SK-N-SH (cell line): ENCODE measurements at regions not wholly inside any gene's neighbourhood (a gene's known extent, or its start where the extent isn't known, plus 50 kb on each side); places are given as distances from the start of the nearest gene placed in this dataset.

Experiments
- CTCF ChIA-PET: fragments of 300-600, 350-600 bp; formaldehyde crosslinking; extraction: SDS; loops from one replicate; lab custom pipeline; 2021; lab: Yijun Ruan, JAX
- POLR2A ChIA-PET: fragments of 350-600 bp; sonication (Branson Sonifier 250); formaldehyde crosslinking; extraction: SDS; loops from one replicate; lab custom pipeline; 2020; ENCODE audit warnings: antibody characterized with exemption, inconsistent platforms; lab: Yijun Ruan, JAX
- DNase-seq: peaks from one replicate; pipeline ENCODE4 v3.0.0; 2012
- H2AFZ ChIP-seq: fragments of 200-600 bp; sonication (generic); 2 replicates; pipeline ENCODE4 v1.8.1; 2016; ENCODE audit warnings: antibody characterized with exemption, mild to moderate bottlenecking, low read depth
- H3F3A ChIP-seq: fragments of 200-600 bp; sonication (generic); replicated peaks from 2 replicates; pipeline ENCODE3; 2016; ENCODE audit warnings: antibody characterized with exemption, mild to moderate bottlenecking; ENCODE audit not compliant: insufficient read depth
- H3K27ac ChIP-seq, 2 experiments: fragments of 200-500 bp in 1 of 2; fragments of 200-600 bp in 1 of 2; sonication (Bioruptor generic) in 1 of 2; sonication (generic), shearing (Covaris generic) in 1 of 2; 2 replicates each; pipeline versions ENCODE4 v1.5.1 to v1.6.1; 2014 to 2016; ENCODE audit warnings: low read depth in 2 of 2, inconsistent platforms in 1 of 2, low read length in 1 of 2, mild to moderate bottlenecking in 1 of 2, mixed read lengths in 1 of 2
- H3K27me3 ChIP-seq: fragments of 200-600 bp; sonication (generic), shearing (Covaris generic); 2 replicates; pipeline ENCODE4 v1.6.1; 2016; ENCODE audit warnings: mixed run types; ENCODE audit not compliant: insufficient read depth
- H3K36me3 ChIP-seq, 2 experiments: fragments of 200-500 bp in 1 of 2; fragments of 200-600 bp in 1 of 2; sonication (Bioruptor generic) in 1 of 2; sonication (generic) in 1 of 2; replicated peaks in 1 of 2; 2 replicates each; pipeline versions ENCODE3 to v1.5.1; 2014 to 2016; ENCODE audit warnings: low read length in 1 of 2, mild to moderate bottlenecking in 1 of 2; ENCODE audit not compliant: insufficient read depth in 2 of 2, control insufficient read depth in 1 of 2
- H3K4me1 ChIP-seq, 2 experiments: fragments of 200-500 bp in 1 of 2; fragments of 200-600 bp in 1 of 2; sonication (Bioruptor generic) in 1 of 2; sonication (generic), shearing (Covaris generic) in 1 of 2; 2 replicates each; pipeline versions ENCODE4 v1.5.1 to v1.6.1; 2014 to 2016; ENCODE audit warnings: low read depth in 1 of 2, low read length in 1 of 2, mixed run types in 1 of 2; ENCODE audit not compliant: insufficient read depth in 2 of 2, control insufficient read depth in 1 of 2
- H3K4me2 ChIP-seq: fragments of 200-600 bp; sonication (generic), shearing (Covaris generic); 2 replicates; pipeline ENCODE4 v1.6.1; 2017; ENCODE audit warnings: mixed run types
- H3K4me3 ChIP-seq, 2 experiments: fragments of 200-500 bp in 1 of 2; fragments of 200-600 bp in 1 of 2; sonication (Bioruptor generic) in 1 of 2; sonication (generic), shearing (Covaris generic) in 1 of 2; 2 replicates each; pipeline versions ENCODE4 v1.5.1 to v1.8.1; 2014 to 2016; ENCODE audit warnings: low read depth in 2 of 2, inconsistent platforms in 1 of 2, low read length in 1 of 2, mild to moderate bottlenecking in 1 of 2, mixed read lengths in 1 of 2, moderate library complexity in 1 of 2
- H3K79me2 ChIP-seq: fragments of 200-600 bp; sonication (generic); 2 replicates; pipeline ENCODE4 v1.8.1; 2017; ENCODE audit warnings: mild to moderate bottlenecking; ENCODE audit not compliant: insufficient read depth
- H3K9ac ChIP-seq: fragments of 200-600 bp; sonication (generic); 2 replicates; pipeline ENCODE4 v1.6.1; 2017; ENCODE audit warnings: mixed run types
- H3K9me2 ChIP-seq: fragments of 200-600 bp; sonication (generic); 2 replicates; pipeline ENCODE4 v1.6.1; 2017; ENCODE audit warnings: mixed run types
- H3K9me3 ChIP-seq: fragments of 200-600 bp; sonication (generic); 2 replicates; pipeline ENCODE4 v1.6.1; 2017; ENCODE audit warnings: mixed run types, mild to moderate bottlenecking, moderate library complexity
- H4K20me1 ChIP-seq: fragments of 200-600 bp; sonication (generic); 2 replicates; pipeline ENCODE4 v1.6.1; 2017; ENCODE audit warnings: mild to moderate bottlenecking, mixed run types; ENCODE audit not compliant: insufficient read depth
- CHD2 ChIP-seq: fragments of 150-350 bp; IDR thresholded peaks from 2 replicates; pipeline ENCODE4 v1.6.1; 2018; ENCODE audit warnings: low read length; ENCODE audit not compliant: partially characterized antibody
- EZH2phosphoT487 ChIP-seq: fragments of 200-600 bp; sonication (generic); IDR thresholded peaks from 2 replicates; pipeline ENCODE4 v1.6.1; 2017; ENCODE audit warnings: low read depth, mixed run types, mild to moderate bottlenecking, antibody characterized with exemption, moderate library complexity, borderline replicate concordance
- GABPA ChIP-seq: IDR thresholded peaks from 2 replicates; pipeline ENCODE4 v1.4.0; 2012; ENCODE audit warnings: low read depth, mild to moderate bottlenecking
- GATA2 ChIP-seq: sonication (generic); formaldehyde crosslinking; IDR thresholded peaks from 2 replicates; pipeline ENCODE4 v1.5.0; 2020; ENCODE audit warnings: mild to moderate bottlenecking, missing genetic modification reagents
- JUND ChIP-seq: IDR thresholded peaks from 2 replicates; pipeline ENCODE4 v1.4.0; 2012
- MXI1 ChIP-seq: IDR thresholded peaks from 2 replicates; pipeline ENCODE4 v1.6.1; 2012; ENCODE audit warnings: mild to moderate bottlenecking, low read depth, low read length, improper control_type of control experiment
- NFIC ChIP-seq: IDR thresholded peaks from 2 replicates; pipeline ENCODE4 v1.4.0; 2012; ENCODE audit warnings: borderline replicate concordance
- NRF1 ChIP-seq: IDR thresholded peaks from 2 replicates; pipeline ENCODE4 v1.6.1; 2012; ENCODE audit warnings: low read depth, mild to moderate bottlenecking, low read length
- RAD21 ChIP-seq: IDR thresholded peaks from 2 replicates; pipeline ENCODE4 v1.6.1; 2012; ENCODE audit warnings: mild to moderate bottlenecking, low read length
- RCOR1 ChIP-seq: fragments of 150-350 bp; IDR thresholded peaks from 2 replicates; pipeline ENCODE4 v1.6.1; 2017; ENCODE audit warnings: antibody characterized with exemption, low read length
- RXRA ChIP-seq: IDR thresholded peaks from 2 replicates; pipeline ENCODE4 v1.4.0; 2012; ENCODE audit warnings: low read depth, mild to moderate bottlenecking, borderline replicate concordance
- SMC3 ChIP-seq: IDR thresholded peaks from 2 replicates; pipeline ENCODE4 v1.6.1; 2012; ENCODE audit warnings: low read depth, low read length, improper control_type of control experiment
- TCF12 ChIP-seq: IDR thresholded peaks from 2 replicates; pipeline ENCODE4 v1.4.0; 2012
- YY1 ChIP-seq: IDR thresholded peaks from 2 replicates; pipeline ENCODE4 v1.4.0; 2012; ENCODE audit warnings: low read depth, mild to moderate bottlenecking
- WGBS: methylation state at CpG from one replicate; pipeline ENCODE4 v1.1.6; 2017; ENCODE audit warnings: low lambda C conversion rate; 5-methylcytosine and 5-hydroxymethylcytosine counted together
- TF ChIP-seq, protein P1 (sequence below): IDR thresholded peaks from 2 replicates; pipeline ENCODE4; 2012
- TF ChIP-seq, protein P2 (sequence below): fragments of 150-350 bp; IDR thresholded peaks from 2 replicates; pipeline ENCODE4 v1.6.1; 2017; ENCODE audit warnings: antibody characterized with exemption, low read length, low read depth, borderline replicate concordance
- TF ChIP-seq, protein P3 (sequence below): IDR thresholded peaks from 2 replicates; pipeline ENCODE4 v1.4.0; 2012; ENCODE audit warnings: low read depth, borderline replicate concordance
- TF ChIP-seq, protein P4 (sequence below): fragments of 200-600 bp; sonication (generic); IDR thresholded peaks from 2 replicates; pipeline ENCODE4 v1.6.1; 2017; ENCODE audit warnings: antibody characterized with exemption, mild to moderate bottlenecking, moderate library complexity

DNA sequence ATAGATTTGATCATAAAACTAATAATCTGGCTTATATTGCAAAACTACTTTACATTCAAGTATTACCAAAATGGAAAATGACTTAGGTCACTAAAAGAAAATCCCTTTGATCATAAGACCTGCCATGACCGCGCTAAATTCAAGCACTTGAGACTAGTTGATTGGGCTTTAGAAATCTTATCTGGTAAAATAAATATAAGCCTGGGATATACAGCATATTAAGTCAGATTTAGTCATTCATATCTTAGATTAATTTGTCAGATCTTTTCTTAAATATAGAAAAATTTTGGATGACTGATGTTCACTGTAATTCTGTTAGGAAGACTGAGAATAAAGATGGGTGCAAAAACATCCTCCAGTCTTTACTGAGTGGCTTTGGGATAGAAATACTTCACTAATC lies 450.0 kb downstream of the HTR7 start:
- H3K9me2 ChIP-seq = 0 out of 2 replicates have a peak, but pooled peaks cover 2% of the 10 kb centered on the region
- no peak overlapping the region for H3K9ac ChIP-seq
- no peak overlapping the region for H3K4me3 ChIP-seq
- no peaks in the 10 kb centered on the region for H3K4me1 ChIP-seq
- DNase-seq = no peak
- no peaks in the 10 kb centered on the region for H3K27me3 ChIP-seq
- H3F3A ChIP-seq = no peaks in the 10 kb centered on the region
- H3K79me2 ChIP-seq = no peaks in the 10 kb centered on the region
- H2AFZ ChIP-seq = no peak overlapping the region
- POLR2A ChIA-PET = no interaction called here
- H3K9me3 ChIP-seq = 0 out of 2 replicates have a peak, but pooled peaks cover 5% of the 10 kb centered on the region
- TF ChIP-seq, protein P1, sequence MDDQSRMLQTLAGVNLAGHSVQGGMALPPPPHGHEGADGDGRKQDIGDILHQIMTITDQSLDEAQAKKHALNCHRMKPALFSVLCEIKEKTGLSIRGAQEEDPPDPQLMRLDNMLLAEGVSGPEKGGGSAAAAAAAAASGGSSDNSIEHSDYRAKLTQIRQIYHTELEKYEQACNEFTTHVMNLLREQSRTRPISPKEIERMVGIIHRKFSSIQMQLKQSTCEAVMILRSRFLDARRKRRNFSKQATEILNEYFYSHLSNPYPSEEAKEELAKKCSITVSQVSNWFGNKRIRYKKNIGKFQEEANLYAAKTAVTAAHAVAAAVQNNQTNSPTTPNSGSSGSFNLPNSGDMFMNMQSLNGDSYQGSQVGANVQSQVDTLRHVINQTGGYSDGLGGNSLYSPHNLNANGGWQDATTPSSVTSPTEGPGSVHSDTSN = no peak
- TF ChIP-seq MXI1 = no peak
- no peak for TF ChIP-seq CHD2
- no peak for TF ChIP-seq RAD21
- TF ChIP-seq RCOR1 = no peak
- TF ChIP-seq, protein P2, sequence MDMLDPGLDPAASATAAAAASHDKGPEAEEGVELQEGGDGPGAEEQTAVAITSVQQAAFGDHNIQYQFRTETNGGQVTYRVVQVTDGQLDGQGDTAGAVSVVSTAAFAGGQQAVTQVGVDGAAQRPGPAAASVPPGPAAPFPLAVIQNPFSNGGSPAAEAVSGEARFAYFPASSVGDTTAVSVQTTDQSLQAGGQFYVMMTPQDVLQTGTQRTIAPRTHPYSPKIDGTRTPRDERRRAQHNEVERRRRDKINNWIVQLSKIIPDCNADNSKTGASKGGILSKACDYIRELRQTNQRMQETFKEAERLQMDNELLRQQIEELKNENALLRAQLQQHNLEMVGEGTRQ = no peak
- TF ChIP-seq, protein P3, sequence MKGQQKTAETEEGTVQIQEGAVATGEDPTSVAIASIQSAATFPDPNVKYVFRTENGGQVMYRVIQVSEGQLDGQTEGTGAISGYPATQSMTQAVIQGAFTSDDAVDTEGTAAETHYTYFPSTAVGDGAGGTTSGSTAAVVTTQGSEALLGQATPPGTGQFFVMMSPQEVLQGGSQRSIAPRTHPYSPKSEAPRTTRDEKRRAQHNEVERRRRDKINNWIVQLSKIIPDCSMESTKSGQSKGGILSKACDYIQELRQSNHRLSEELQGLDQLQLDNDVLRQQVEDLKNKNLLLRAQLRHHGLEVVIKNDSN = no peak
- TF ChIP-seq GABPA = no peak
- TF ChIP-seq GATA2 (CRISPR knock-in tag) = no peak
- TF ChIP-seq RXRA = no peak
- no peak for TF ChIP-seq NFIC
- TF ChIP-seq SMC3 = no peak
- no peak for TF ChIP-seq EZH2phosphoT487
- no peak for TF ChIP-seq NRF1
- TF ChIP-seq TCF12 = no peak
- TF ChIP-seq, protein P4, sequence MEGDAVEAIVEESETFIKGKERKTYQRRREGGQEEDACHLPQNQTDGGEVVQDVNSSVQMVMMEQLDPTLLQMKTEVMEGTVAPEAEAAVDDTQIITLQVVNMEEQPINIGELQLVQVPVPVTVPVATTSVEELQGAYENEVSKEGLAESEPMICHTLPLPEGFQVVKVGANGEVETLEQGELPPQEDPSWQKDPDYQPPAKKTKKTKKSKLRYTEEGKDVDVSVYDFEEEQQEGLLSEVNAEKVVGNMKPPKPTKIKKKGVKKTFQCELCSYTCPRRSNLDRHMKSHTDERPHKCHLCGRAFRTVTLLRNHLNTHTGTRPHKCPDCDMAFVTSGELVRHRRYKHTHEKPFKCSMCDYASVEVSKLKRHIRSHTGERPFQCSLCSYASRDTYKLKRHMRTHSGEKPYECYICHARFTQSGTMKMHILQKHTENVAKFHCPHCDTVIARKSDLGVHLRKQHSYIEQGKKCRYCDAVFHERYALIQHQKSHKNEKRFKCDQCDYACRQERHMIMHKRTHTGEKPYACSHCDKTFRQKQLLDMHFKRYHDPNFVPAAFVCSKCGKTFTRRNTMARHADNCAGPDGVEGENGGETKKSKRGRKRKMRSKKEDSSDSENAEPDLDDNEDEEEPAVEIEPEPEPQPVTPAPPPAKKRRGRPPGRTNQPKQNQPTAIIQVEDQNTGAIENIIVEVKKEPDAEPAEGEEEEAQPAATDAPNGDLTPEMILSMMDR = no peak
- no peak for TF ChIP-seq YY1
- TF ChIP-seq JUND = no peak
- no peaks in the 10 kb centered on the region for H4K20me1 ChIP-seq
- no peak overlapping the region for H3K4me2 ChIP-seq
- H3K36me3 ChIP-seq = no peaks in the 10 kb centered on the region
- CTCF ChIA-PET = no interaction called here
- WGBS = 0% methylated on average over 2 of the region's 2 CpGs
- H3K27ac ChIP-seq = no peak overlapping the region
